ENCODE measurements at regions not wholly inside any gene's neighbourhood (a gene's known extent, or its start where the extent isn't known, plus 50 kb on each side); places are given as distances from the start of the nearest gene placed in this dataset.
"Not testable (repeated sequence)": the region's sequence is repeated elsewhere in the genome, so short reads cannot be mapped to it uniquely, and the experiment has no call there.

GRCh38 chr7:88614736-88615135 lies 144.8 kb upstream of the ZNF804B start:
- DNase-seq, result no peak

- DNase-seq, result no peak
Measured at GRCh38 chr7:88610942-88611341, 148.6 kb upstream of the ZNF804B start.

GRCh38 chr7:88600695-88601094 lies 158.8 kb upstream of the ZNF804B start:
- DNase-seq, result no peak

- DNase-seq, result no peak
Measured at GRCh38 chr7:88599528-88599927, 160.0 kb upstream of the ZNF804B start.

GRCh38 chr7:88597941-88598425 lies 161.5 kb upstream of the ZNF804B start:
- DNase-seq, result no peak

- DNase-seq, result no peak
Measured at GRCh38 chr7:88590963-88591362, 168.5 kb upstream of the ZNF804B start.

GRCh38 chr7:88589927-88590326 lies 169.6 kb upstream of the ZNF804B start:
- DNase-seq, result no peak

- no peak for DNase-seq
Measured at GRCh38 chr7:88586890-88587289, 172.6 kb upstream of the ZNF804B start.

GRCh38 chr7:88586219-88586618 lies 173.3 kb upstream of the ZNF804B start:
- no peak for DNase-seq

GRCh38 chr7:88576720-88577119 lies 182.8 kb upstream of the ZNF804B start:
- DNase-seq, result no peak

- DNase-seq, result no peak
Measured at GRCh38 chr7:88566162-88566729, 193.3 kb upstream of the ZNF804B start.

- DNase-seq, result no peak
Measured at GRCh38 chr7:88565401-88565800, 194.1 kb upstream of the ZNF804B start.

GRCh38 chr7:88556441-88556840 lies 203.1 kb upstream of the ZNF804B start:
- DNase-seq, result not testable (repeated sequence)

- DNase-seq, result not testable (repeated sequence)
Measured at GRCh38 chr7:88554847-88555246, 204.7 kb upstream of the ZNF804B start.

GRCh38 chr7:88548399-88548798 lies 211.1 kb upstream of the ZNF804B start:
- no peak for DNase-seq

GRCh38 chr7:88546808-88547207 lies 212.7 kb upstream of the ZNF804B start:
- DNase-seq, result no peak

- DNase-seq, result no peak
Measured at GRCh38 chr7:88545663-88546062, 213.8 kb upstream of the ZNF804B start.

- peak; percentile 49 for DNase-seq
Measured at GRCh38 chr7:88540012-88540411, 219.5 kb upstream of the ZNF804B start.

- DNase-seq, result peak; percentile 45
Measured at GRCh38 chr7:88539518-88539917, 220.0 kb upstream of the ZNF804B start.

GRCh38 chr7:88523645-88524044 lies 217.0 kb upstream of the STEAP4 start:
- no peak for DNase-seq

- no peak for DNase-seq
Measured at GRCh38 chr7:88522771-88523293, 216.1 kb upstream of the STEAP4 start.

GRCh38 chr7:88516429-88516828 lies 209.7 kb upstream of the STEAP4 start:
- DNase-seq, result no peak

GRCh38 chr7:88515301-88515700 lies 208.6 kb upstream of the STEAP4 start:
- DNase-seq, result no peak

GRCh38 chr7:88509341-88509740 lies 202.6 kb upstream of the STEAP4 start:
- no peak for DNase-seq

GRCh38 chr7:88500131-88500530 lies 193.4 kb upstream of the STEAP4 start:
- DNase-seq, result no peak
